B cell (primary cell): ENCODE measurements at regions not wholly inside any gene's neighbourhood (a gene's known extent, or its start where the extent isn't known, plus 50 kb on each side); places are given as distances from the start of the nearest gene placed in this dataset.

ENCODE experiments used
- ATAC-seq: fragments of 200-7000 bp; cut with Tn5 transposase; one replicate; pipeline ENCODE4 v1.10.0; 2021; ENCODE audit warnings: low read depth, mild to moderate bottlenecking, moderate number of reproducible peaks, moderate library complexity
- CTCF ChIA-PET: fragments of 350-600 bp; sonication (Branson Sonifier 250); formaldehyde crosslinking; loops from one replicate; lab custom pipeline; 2021; ENCODE audit warnings: antibody characterized with exemption, inconsistent platforms; lab: Charles Lee
- POLR2A ChIA-PET: fragments of 350-600 bp; sonication (Branson Sonifier 250); formaldehyde crosslinking; loops from one replicate; lab custom pipeline; 2021; ENCODE audit warnings: antibody characterized with exemption; lab: Charles Lee
- DNase-seq: peaks from one replicate; pipeline ENCODE4 v3.0.0; 2013
- H2AFZ ChIP-seq: 2 replicates; pipeline ENCODE4 v1.6.1; 2012; ENCODE audit warnings: mild to moderate bottlenecking, low read depth, low read length; ENCODE audit not compliant: insufficient read depth, poor library complexity, severe bottlenecking
- H3K27ac ChIP-seq, 2 donors: 1 replicate in 1 of 2; 2 replicates in 1 of 2; pipeline ENCODE4 v1.5.1; 2012 to 2013; ENCODE audit warnings: low read length in 2 of 2, mild to moderate bottlenecking in 2 of 2, moderate library complexity in 1 of 2
- H3K27me3 ChIP-seq, 4 experiments: fragments of 200-600 bp in 1 of 4; sonication (generic) in 1 of 4; replicated peaks in 1 of 4; 1 replicate in 2 of 4; 2 replicates in 2 of 4; pipeline versions ENCODE4 v1.6.1 to v1.7.0; 2013 to 2016; ENCODE audit warnings: low read length in 3 of 4, mild to moderate bottlenecking in 2 of 4, mixed read lengths in 1 of 4, moderate library complexity in 1 of 4; ENCODE audit not compliant: insufficient read depth in 4 of 4, control insufficient read depth in 3 of 4; ENCODE audit errors: control extremely low read depth in 1 of 4
- H3K36me3 ChIP-seq, 2 experiments: replicated peaks in 1 of 2; 1 replicate in 1 of 2; 2 replicates in 1 of 2; pipeline versions ENCODE4 v1.6.1 to v1.7.1; 2013; ENCODE audit warnings: low read length in 1 of 2; ENCODE audit not compliant: insufficient read depth in 2 of 2, control insufficient read depth in 1 of 2; ENCODE audit errors: control extremely low read depth in 1 of 2, extremely low read depth in 1 of 2
- H3K4me1 ChIP-seq, 2 donors: fragments of 200-600 bp in 1 of 2; sonication (generic) in 1 of 2; 1 replicate in 1 of 2; 2 replicates in 1 of 2; pipeline versions ENCODE4 v1.5.1 to v1.6.1; 2013 to 2017; ENCODE audit warnings: low read length in 2 of 2; ENCODE audit not compliant: control insufficient read depth in 2 of 2, insufficient read depth in 2 of 2
- H3K4me2 ChIP-seq: replicated peaks from 2 replicates; pipeline ENCODE3; 2012; ENCODE audit warnings: mild to moderate bottlenecking, low read depth, low read length; ENCODE audit not compliant: poor library complexity, severe bottlenecking
- H3K4me3 ChIP-seq, 5 experiments: fragments of 200-600 bp in 1 of 5; sonication (generic) in 1 of 5; 1 replicate in 3 of 5; 2 replicates in 2 of 5; pipeline versions ENCODE4 v1.5.1 to v1.7.0; 2011 to 2016; ENCODE audit warnings: low read length in 4 of 5, mild to moderate bottlenecking in 4 of 5, low read depth in 2 of 5, control low read depth in 1 of 5, moderate library complexity in 1 of 5; ENCODE audit not compliant: insufficient read depth in 1 of 5; ENCODE audit errors: control extremely low read depth in 1 of 5, extremely low read depth in 1 of 5
- H3K79me2 ChIP-seq: fragments of 200-600 bp; sonication (generic); one replicate; pipeline ENCODE4 v1.6.0; 2016; ENCODE audit warnings: low read length; ENCODE audit not compliant: control insufficient read depth, insufficient read depth
- H3K9ac ChIP-seq: fragments of 200-600 bp; sonication (generic); 2 replicates; pipeline ENCODE4 v1.6.1; 2017; ENCODE audit warnings: mild to moderate bottlenecking, low read length, moderate library complexity
- H3K9me3 ChIP-seq, 3 donors: one replicate each; pipeline versions ENCODE4 v1.6.1 to v1.7.1; 2013; ENCODE audit warnings: low read length in 2 of 3; ENCODE audit not compliant: control insufficient read depth in 2 of 3, insufficient read depth in 1 of 3; ENCODE audit errors: control extremely low read depth in 1 of 3
- H4K20me1 ChIP-seq: 2 replicates; pipeline ENCODE4 v1.6.0; 2012; ENCODE audit warnings: mild to moderate bottlenecking, low read length; ENCODE audit not compliant: insufficient read depth, control insufficient read depth, poor library complexity, severe bottlenecking
- H3K27ac Mint-ChIP-seq: one replicate; pipeline ENCODE4 v1.8.0; 2021; ENCODE audit warnings: mixed read lengths
- H3K27me3 Mint-ChIP-seq: one replicate; pipeline ENCODE4 v1.8.0; 2021; ENCODE audit warnings: mixed read lengths
- H3K4me1 Mint-ChIP-seq: one replicate; pipeline ENCODE4 v1.8.0; 2021; ENCODE audit warnings: mixed read lengths
- H3K4me3 Mint-ChIP-seq: one replicate; pipeline ENCODE4 v1.8.0; 2021; ENCODE audit warnings: mixed read lengths
- H3K9me3 Mint-ChIP-seq: one replicate; pipeline ENCODE4 v1.8.0; 2022; ENCODE audit warnings: mixed read lengths; ENCODE audit not compliant: insufficient read depth
- EZH2 ChIP-seq: IDR thresholded peaks from 2 replicates; pipeline ENCODE4 v1.6.1; 2012; ENCODE audit warnings: borderline replicate concordance, low read depth, mild to moderate bottlenecking, moderate library complexity, low read length; ENCODE audit not compliant: insufficient read depth, poor library complexity, severe bottlenecking
- WGBS: methylation state at CpG from one replicate; pipeline ENCODE4 v1.1.5; 2013; ENCODE audit warnings: missing lambda C conversion rate; ENCODE audit not compliant: insufficient coverage; 5-methylcytosine and 5-hydroxymethylcytosine counted together
- intact Hi-C: fragments of 100-400 bp; cut with micrococcal nuclease; formaldehyde crosslinking; loops from one replicate; pipeline ENCODE4 v1.10.0; 2022
- TF ChIP-seq, protein P1 (sequence below): fragments of 200-600 bp; IDR thresholded peaks from one replicate; pipeline ENCODE4 v1.8.0; 2022; ENCODE audit warnings: antibody characterized with exemption, mild to moderate bottlenecking

GRCh38 chr2:237271698-237272652 lies 142.0 kb downstream of the COL6A3 start:
- Histone ChIP-seq H3K27me3 (peaks cover 0 to 3% (median 0%) of the 10 kb centered on the region in 4 experiments), H3K9ac (no peak overlapping the region), H3K27ac (no peak overlapping the region), H4K20me1 (no peaks in the 10 kb centered on the region), H3K9me3 (no peaks in the 10 kb centered on the region), H3K4me2 (no peak overlapping the region), H3K4me1 (no peaks in the 10 kb centered on the region), H3K36me3 (no peaks in the 10 kb centered on the region), H2AFZ (no peak overlapping the region), H3K4me3 (no peak overlapping the region), H3K79me2 (no peaks in the 10 kb centered on the region)
- ATAC-seq, result no peak
- ChIA-PET POLR2A (no interaction called here), CTCF (no interaction called here)
- H3K27ac Mint-ChIP-seq, result no peak overlapping the region
- no peaks in the 10 kb centered on the region for H3K9me3 Mint-ChIP-seq
- peaks cover 28% of the 10 kb centered on the region for H3K27me3 Mint-ChIP-seq
- H3K4me1 Mint-ChIP-seq, result no peaks in the 10 kb centered on the region
- H3K4me3 Mint-ChIP-seq, result no peak overlapping the region
- WGBS, result 100% methylated on average over 1 of the region's 6 CpGs
- TF ChIP-seq, protein P1, sequence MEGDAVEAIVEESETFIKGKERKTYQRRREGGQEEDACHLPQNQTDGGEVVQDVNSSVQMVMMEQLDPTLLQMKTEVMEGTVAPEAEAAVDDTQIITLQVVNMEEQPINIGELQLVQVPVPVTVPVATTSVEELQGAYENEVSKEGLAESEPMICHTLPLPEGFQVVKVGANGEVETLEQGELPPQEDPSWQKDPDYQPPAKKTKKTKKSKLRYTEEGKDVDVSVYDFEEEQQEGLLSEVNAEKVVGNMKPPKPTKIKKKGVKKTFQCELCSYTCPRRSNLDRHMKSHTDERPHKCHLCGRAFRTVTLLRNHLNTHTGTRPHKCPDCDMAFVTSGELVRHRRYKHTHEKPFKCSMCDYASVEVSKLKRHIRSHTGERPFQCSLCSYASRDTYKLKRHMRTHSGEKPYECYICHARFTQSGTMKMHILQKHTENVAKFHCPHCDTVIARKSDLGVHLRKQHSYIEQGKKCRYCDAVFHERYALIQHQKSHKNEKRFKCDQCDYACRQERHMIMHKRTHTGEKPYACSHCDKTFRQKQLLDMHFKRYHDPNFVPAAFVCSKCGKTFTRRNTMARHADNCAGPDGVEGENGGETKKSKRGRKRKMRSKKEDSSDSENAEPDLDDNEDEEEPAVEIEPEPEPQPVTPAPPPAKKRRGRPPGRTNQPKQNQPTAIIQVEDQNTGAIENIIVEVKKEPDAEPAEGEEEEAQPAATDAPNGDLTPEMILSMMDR, result no peak
- no peak for TF ChIP-seq EZH2
- no peak for DNase-seq
- intact Hi-C loops, result no loop called here
